HL-60 (cell line): ENCODE measurements at regions not wholly inside any gene's neighbourhood (a gene's known extent, or its start where the extent isn't known, plus 50 kb on each side); places are given as distances from the start of the nearest gene placed in this dataset.

ENCODE experiments used
- DNase-seq, 2 experiments: peaks; one replicate each; pipeline ENCODE4 v3.0.0-alpha.2; 2010 to 2020; ENCODE audit warnings: low read depth in 1 of 2, low spot score in 1 of 2
- H3K27ac ChIP-seq: fragments of 250-450 bp; sonication (Bioruptor Pico); replicated peaks from 2 replicates; pipeline ENCODE4 v1.5.1; 2020; ENCODE audit warnings: mild to moderate bottlenecking, moderate library complexity
- H3K27me3 ChIP-seq: fragments of 250-450 bp; sonication (Bioruptor Pico); 2 replicates; pipeline ENCODE4 v1.5.1; 2021; ENCODE audit warnings: mild to moderate bottlenecking, moderate library complexity; ENCODE audit not compliant: insufficient read depth, poor library complexity, severe bottlenecking
- H3K4me3 ChIP-seq: replicated peaks from 2 replicates; pipeline ENCODE4 v1.5.1; 2011; ENCODE audit warnings: mild to moderate bottlenecking, control low read depth, low read length; ENCODE audit not compliant: insufficient read depth
- CTCF ChIP-seq: IDR thresholded peaks from one replicate; pipeline ENCODE4 v1.5.1; 2011; ENCODE audit warnings: low read length, control low read depth, inconsistent platforms; ENCODE audit not compliant: insufficient read depth
- GABPA ChIP-seq: IDR thresholded peaks from 2 replicates; pipeline ENCODE4 v1.6.1; 2012; ENCODE audit warnings: low read depth
- POLR2AphosphoS5 ChIP-seq: IDR thresholded peaks from 2 replicates; pipeline ENCODE4 v1.6.1; 2012; ENCODE audit warnings: low read depth
- REST ChIP-seq: IDR thresholded peaks from 2 replicates; pipeline ENCODE4 v1.6.1; 2012; ENCODE audit warnings: low read depth; ENCODE audit not compliant: insufficient replicate concordance
- SPI1 ChIP-seq: IDR thresholded peaks from 2 replicates; pipeline ENCODE4 v1.6.1; 2012; ENCODE audit warnings: low read depth, mild to moderate bottlenecking, borderline replicate concordance

GRCh38 chr1:209506101-209506500 is 77.4 kb upstream of the CAMK1G start:
- TF ChIP-seq REST (no peak), SPI1 (no peak), CTCF (no peak), GABPA (no peak), POLR2AphosphoS5 (no peak)
- no peak overlapping the region for H3K4me3 ChIP-seq
- no peak overlapping the region for H3K27ac ChIP-seq
- no peaks in the 10 kb centered on the region for H3K27me3 ChIP-seq
- no peak for DNase-seq

GRCh38 chr1:209509039-209509438 is 74.5 kb upstream of the CAMK1G start:
- no peak overlapping the region for H3K4me3 ChIP-seq

GRCh38 chr1:209510063-209510462 is 73.5 kb upstream of the CAMK1G start:
- H3K27ac ChIP-seq: no peak overlapping the region
- TF ChIP-seq GABPA (no peak), CTCF (no peak), POLR2AphosphoS5 (no peak), SPI1 (no peak), REST (no peak)
- H3K27me3 ChIP-seq: no peaks in the 10 kb centered on the region
- no peak for DNase-seq
- no peak overlapping the region for H3K4me3 ChIP-seq

More at GRCh38 chr1:209509039-209509438, 74.5 kb upstream of the CAMK1G start:
- Histone ChIP-seq H3K27ac (no peak overlapping the region), H3K27me3 (no peaks in the 10 kb centered on the region)
- DNase-seq: no peak
- TF ChIP-seq POLR2AphosphoS5 (no peak), CTCF (no peak)

GRCh38 chr1:209511169-209511568 is 72.3 kb upstream of the CAMK1G start:
- no peaks in the 10 kb centered on the region for H3K27me3 ChIP-seq
- TF ChIP-seq GABPA (no peak), POLR2AphosphoS5 (no peak), SPI1 (no peak), REST (no peak), CTCF (no peak)
- no peak for DNase-seq
- no peak overlapping the region for H3K27ac ChIP-seq
- H3K4me3 ChIP-seq: no peak overlapping the region
